GM21390 (cell line): ENCODE measurements at regions not wholly inside any gene's neighbourhood (a gene's known extent, or its start where the extent isn't known, plus 50 kb on each side); places are given as distances from the start of the nearest gene placed in this dataset.

Source experiments
- ATAC-seq: cut with Tn5 transposase; IDR thresholded peaks from one replicate; pipeline ENCODE4 v1.9.1; 2021; ENCODE audit not compliant: unreplicated experiment

GRCh38 chrY:8656101-8656500 is 681.2 kb upstream of the TSPY4 start:
- ATAC-seq: no peak

- no peak for ATAC-seq
Observed at GRCh38 chrY:8656515-8656914, 680.7 kb upstream of the TSPY4 start.

DNA sequence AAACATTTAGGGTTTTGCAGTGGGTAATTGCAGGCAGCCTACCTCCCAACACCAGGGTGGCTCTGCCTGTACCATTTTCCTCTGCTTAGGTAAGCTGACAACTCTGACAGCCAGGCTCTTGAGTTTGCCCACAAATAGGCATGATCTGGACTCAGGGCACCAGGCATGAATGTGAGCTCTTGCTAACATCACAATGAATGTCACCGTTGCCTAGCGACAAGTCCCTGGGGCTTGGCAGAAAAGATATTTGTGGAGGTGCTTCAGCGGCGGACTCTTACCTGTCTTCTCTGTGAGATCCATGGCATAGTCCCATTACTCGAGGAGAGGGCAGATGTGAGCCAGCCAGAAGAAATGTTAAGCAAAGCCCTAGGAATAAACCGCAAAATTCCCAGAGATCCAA is 677.5 kb upstream of the TSPY4 start:
- no peak for ATAC-seq

GRCh38 chrY:8673896-8674295 is 663.4 kb upstream of the TSPY4 start:
- ATAC-seq: no peak

- ATAC-seq: no peak
Observed at GRCh38 chrY:8677336-8677935, 659.8 kb upstream of the TSPY4 start.

DNA sequence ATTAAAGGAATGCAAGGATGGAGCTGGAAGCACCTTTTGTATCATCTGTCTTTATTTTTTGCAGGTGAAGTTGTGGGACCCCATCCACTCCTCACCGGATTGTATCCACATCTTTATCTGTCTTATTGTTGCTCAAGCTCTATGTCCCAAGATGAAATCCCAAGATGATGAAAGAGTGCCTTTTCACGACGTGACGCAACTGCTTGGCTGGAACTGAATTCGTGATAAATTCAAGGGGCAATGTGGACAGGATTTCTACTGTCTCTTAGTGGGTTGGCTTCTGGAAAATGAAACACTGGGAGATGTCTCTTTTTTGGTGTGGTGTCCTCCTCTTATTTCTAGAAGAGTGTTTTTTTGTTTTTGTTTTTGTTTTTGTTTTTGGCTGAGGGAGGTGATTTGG is 650.1 kb upstream of the TSPY4 start:
- no peak for ATAC-seq

- no peak for ATAC-seq
Observed at GRCh38 chrY:8690901-8691685, 646.2 kb upstream of the TSPY4 start.

- no peak for ATAC-seq
Observed at GRCh38 chrY:8698571-8698970, 638.7 kb upstream of the TSPY4 start.

DNA sequence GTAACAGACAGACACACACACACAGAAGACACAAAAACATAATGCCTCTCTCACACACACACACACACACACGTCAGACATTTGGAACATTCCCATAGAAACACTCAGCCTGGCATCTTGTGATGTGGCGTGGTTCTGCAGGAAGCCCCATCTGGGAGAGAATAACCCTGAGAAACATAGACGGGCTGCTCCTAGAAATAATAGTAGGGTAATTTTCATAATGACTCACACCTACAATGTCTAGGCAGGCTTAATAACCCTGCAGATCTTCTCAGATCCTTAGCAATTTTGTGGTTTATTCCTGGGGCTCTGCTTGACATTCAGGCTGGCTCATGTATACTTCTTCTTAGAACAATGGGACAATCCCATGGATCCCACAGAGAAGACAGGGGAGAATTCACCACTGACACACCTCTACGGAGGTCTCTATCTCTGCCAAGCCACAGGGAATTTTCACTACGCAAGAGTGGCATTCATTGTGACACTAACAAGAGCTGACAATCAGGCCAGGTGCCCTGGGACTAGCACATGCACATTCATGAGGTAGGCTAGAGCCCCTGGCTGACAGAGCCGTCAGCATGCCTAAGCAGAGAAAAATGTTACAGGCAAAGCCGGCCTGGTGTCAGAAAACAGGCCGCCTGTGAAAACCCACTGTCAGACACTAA is 631.5 kb upstream of the TSPY4 start:
- no peak for ATAC-seq

- no peak for ATAC-seq
Observed at GRCh38 chrY:8712296-8712695, 625.0 kb upstream of the TSPY4 start.

DNA sequence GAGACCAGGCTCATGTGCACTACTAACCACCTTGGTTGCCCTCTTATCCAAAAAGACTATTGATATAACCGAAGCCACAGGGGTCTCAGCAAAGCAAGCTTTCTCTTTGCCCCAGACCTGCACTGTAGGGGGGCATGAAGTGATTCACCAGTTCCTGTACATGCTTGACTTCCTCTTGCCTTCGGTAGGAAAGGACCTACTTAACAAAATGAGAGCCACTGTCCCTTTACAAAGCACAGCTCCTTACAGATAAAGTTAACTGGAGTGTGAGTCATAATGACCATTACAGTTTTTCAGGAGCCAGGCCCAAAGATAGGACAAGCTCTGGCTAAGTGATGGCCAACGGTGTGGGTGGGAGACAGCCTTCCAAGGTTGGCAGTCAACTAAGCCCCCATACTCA is 622.0 kb upstream of the TSPY4 start:
- ATAC-seq: no peak

- no peak for ATAC-seq
Observed at GRCh38 chrY:8726616-8727015, 610.6 kb upstream of the TSPY4 start.

DNA sequence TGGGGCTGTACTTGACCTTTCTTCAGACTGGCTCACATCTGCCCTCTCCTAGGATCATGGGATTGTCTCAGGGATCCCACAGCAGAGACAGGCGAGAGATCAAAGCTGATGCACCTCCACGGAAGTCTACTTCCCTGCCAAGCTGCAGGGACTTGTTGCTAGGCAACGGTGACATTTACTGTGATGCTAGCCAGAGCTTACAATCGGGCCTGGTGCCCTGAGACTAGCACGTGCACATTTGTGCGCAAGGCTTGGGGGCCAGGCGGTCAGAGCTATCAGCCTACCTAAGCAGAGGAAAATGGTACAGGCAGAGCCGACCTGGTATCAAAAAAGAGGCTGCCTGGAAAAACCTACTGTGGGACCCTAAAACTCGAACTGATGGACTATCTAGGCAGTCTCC is 607.3 kb upstream of the TSPY4 start:
- ATAC-seq: no peak

GRCh38 chrY:8741343-8742069 is 595.8 kb upstream of the TSPY4 start:
- no peak for ATAC-seq

DNA sequence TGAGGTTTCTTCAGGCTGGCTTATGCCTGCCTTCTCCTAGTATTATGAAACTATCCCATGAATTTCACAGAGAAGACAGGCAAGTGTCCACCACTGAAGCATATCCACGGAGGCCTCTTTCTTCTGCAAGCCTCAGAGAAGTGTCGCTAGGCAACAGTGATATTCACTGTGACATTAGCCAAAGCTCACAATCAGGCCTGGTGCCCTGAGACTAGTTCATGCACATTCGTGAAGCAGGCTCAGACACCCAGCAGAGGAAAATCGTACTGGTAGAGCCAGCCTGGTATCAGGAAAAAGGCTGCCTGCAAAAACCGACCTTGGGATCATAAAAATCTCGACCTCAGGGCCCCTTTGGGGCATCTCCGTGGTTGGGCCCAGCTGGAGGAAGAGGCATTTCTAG is 573.1 kb upstream of the TSPY4 start:
- ATAC-seq: no peak

- ATAC-seq: no peak
Observed at GRCh38 chrY:8781184-8781890, 555.9 kb upstream of the TSPY4 start.

DNA sequence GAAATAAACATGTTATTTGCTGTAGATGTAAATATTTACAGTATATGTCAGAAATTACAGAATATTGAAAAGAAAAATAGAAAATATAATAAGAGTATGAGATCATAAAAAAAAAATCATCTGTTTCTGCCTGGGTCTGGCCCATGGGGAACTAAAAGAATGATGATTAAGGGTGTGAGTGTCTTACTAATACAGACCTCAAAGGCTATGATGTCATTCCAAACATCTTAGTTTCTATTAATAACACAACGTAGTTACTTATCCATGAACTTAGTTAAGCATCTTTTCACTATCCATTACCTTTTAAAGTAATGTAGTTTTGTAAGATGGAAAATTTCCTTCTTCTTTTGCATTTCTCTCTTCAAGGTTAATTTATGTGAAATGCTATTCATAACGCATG is 542.7 kb upstream of the TSPY4 start:
- no peak for ATAC-seq

- ATAC-seq: no peak
Observed at GRCh38 chrY:8804317-8804716, 532.9 kb upstream of the TSPY4 start.

DNA sequence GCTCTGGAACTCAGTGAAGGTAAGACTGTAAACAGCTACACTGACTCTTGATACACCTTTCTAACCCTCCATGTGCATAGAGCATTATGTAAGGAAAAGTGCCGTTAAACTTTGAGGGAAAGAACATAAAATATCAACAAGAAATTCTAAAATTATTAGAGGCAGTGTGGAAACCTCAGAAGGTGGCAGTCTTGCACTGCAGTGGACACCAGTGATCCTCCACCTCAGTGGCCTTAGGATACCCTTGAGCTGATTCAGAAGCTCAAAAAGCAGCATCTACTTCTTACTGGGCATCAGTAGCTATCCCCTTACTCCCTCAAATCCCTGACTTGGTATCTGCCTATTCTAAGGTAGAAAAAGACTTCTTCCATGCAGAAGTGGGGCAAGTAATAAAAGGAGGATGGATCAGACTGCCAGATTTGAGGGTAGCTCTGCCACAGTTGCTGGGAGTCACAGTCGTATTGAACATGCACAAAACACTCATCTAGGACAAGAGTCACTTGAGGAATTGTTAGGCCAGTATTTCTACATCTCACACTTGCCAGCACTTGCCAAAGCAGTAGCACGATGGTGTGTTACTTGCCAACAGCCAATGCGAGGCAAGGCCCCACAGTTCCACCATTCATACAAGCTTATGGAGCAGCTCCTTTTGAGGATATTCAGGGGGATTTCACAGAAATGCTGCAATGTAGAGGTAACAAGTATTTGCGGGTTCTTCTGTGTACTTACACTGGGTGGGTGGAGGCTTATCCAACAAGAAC is 529.4 kb upstream of the TSPY4 start:
- ATAC-seq: no peak

- no peak for ATAC-seq
Observed at GRCh38 chrY:8808611-8809010, 528.7 kb upstream of the TSPY4 start.
